ENCODE measurements at regions not wholly inside any gene's neighbourhood (a gene's known extent, or its start where the extent isn't known, plus 50 kb on each side); places are given as distances from the start of the nearest gene placed in this dataset.

DNA sequence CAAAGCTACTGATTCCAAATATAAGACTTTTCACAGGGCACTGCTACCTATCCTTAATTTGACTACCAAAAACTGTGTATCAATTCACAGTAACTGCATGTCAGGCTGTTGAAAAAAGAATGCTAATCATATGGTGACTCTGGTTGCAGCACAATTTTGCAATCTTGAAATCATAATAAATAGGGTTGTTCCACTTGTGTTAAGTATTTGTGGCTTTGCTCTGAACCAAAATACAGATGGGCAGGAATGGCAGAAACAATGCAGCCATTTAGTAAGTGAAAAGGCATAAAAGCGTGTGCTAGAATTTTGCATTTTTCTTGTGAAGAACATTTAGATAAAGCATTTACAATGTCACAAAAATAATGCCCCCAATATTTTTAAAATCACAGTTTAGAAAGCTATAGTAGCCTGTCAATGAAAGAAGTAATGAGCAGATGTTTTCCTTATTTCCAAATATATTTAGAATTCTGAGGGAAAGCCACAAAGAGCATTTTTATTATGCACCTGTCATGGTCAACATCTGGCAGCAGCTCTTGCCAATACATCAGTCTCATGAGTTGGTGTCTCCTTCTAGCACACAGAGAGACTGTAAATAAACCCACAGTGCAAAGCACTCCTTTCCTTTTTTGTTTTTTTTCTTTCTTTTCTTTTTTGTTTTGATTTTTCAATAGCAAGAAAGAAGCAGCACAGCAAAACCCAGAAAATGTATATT lies 54.8 kb upstream of the PAM start:
- 76% methylated on average over 1 of the region's 1 CpG; no CpG with 5 or more reads in 1 of the 2 experiments for WGBS, 2 experiments (ENCODE audit: extremely low coverage in 1 of 2, insufficient coverage in 1 of 2, insufficient read length in 1 of 2, insufficient replicate concordance in 2 of 2, low coverage in 1 of 2, low lambda C conversion rate in 2 of 2, missing lambda C conversion rate in 1 of 2)
- Histone ChIP-seq H3K23me2 (ENCODE audit: low read depth, low read length) (no peaks in the 10 kb centered on the region), H2BK20ac (ENCODE audit: low read length) (no peak overlapping the region), H3K9ac (replicated peaks in 1 of 4; ENCODE audit: extremely low read depth in 1 of 4, low read depth in 3 of 4, low read length in 3 of 4) (no peak overlapping the region), H3K27ac (ENCODE audit: low read depth, low read length) (no peak overlapping the region), H2BK15ac (ENCODE audit: low read length) (no peak overlapping the region), H3K4me1 (replicated peaks in 1 of 4; ENCODE audit: control insufficient read depth in 3 of 4, insufficient read depth in 4 of 4, low read length in 3 of 4) (no peaks in the 10 kb centered on the region), H3K4me2 (ENCODE audit: insufficient read depth in 1 of 2, low read depth in 2 of 2, low read length in 2 of 2) (no peak overlapping the region), H3K18ac (ENCODE audit: extremely low read depth, low read length) (no peak overlapping the region), H3K36me3 (ENCODE audit: control insufficient read depth in 2 of 4, insufficient read depth in 4 of 4, low read length in 3 of 4) (no peaks in the 10 kb centered on the region), H2AK5ac (ENCODE audit: low read depth, low read length) (no peak overlapping the region), H4K5ac (ENCODE audit: insufficient read length, low read depth, low read length) (no peak overlapping the region), H2BK120ac (replicated peaks; ENCODE audit: low read depth, low read length) (no peak overlapping the region), H4K91ac (replicated peaks; ENCODE audit: insufficient read length, low read length) (no peak overlapping the region), H3K4ac (replicated peaks; ENCODE audit: insufficient read length, low read depth, low read length) (no peak overlapping the region), H3K14ac (ENCODE audit: insufficient read length) (no peak overlapping the region), H3K56ac (replicated peaks; ENCODE audit: insufficient read length, low read depth, low read length) (no peak overlapping the region), H3K23ac (ENCODE audit: insufficient read length) (no peak overlapping the region), H4K20me1 (replicated peaks in 1 of 2; ENCODE audit: control insufficient read depth in 1 of 2, insufficient read depth in 2 of 2, low read length in 2 of 2) (no peaks in the 10 kb centered on the region), H3K79me2 (ENCODE audit: control insufficient read depth in 1 of 2, insufficient read depth in 2 of 2, low read length in 2 of 2) (no peaks in the 10 kb centered on the region), H3K79me1 (ENCODE audit: low read depth, low read length) (no peaks in the 10 kb centered on the region), H4K8ac (ENCODE audit: extremely low read depth, insufficient read depth, low read length) (no peak overlapping the region), H3K4me3 (ENCODE audit: extremely low read depth in 1 of 4, insufficient read depth in 2 of 4, low read depth in 3 of 4, low read length in 4 of 4) (no peak overlapping the region), H2BK12ac (ENCODE audit: low read depth, low read length) (no peak overlapping the region), H2AFZ (ENCODE audit: low read length) (no peak overlapping the region), H3K27me3 (replicated peaks in 1 of 4; ENCODE audit: control insufficient read depth in 3 of 4, extremely low read depth in 1 of 4, insufficient read depth in 3 of 4, low read length in 3 of 4) (peaks cover 0 to 1% (median 0%) of the 10 kb centered on the region in 4 experiments; a peak in 1 of 7 replicates), H3K9me3 (ENCODE audit: insufficient read depth in 2 of 2, low read depth in 1 of 2, low read length in 1 of 2) (no peaks in the 10 kb centered on the region), H2BK5ac (ENCODE audit: low read depth, low read length) (no peak overlapping the region)
- no peak for FAIRE-seq
- CTCF ChIA-PET (ENCODE audit: partially characterized antibody) = interaction anchor here (0.6 to 4.3 kb wide), 2 partner anchors 18 to 23 kb away, joined by 3 to 20 read pairs; no protein-coding TSS in a partner anchor
- POLR2A ChIA-PET (ENCODE audit: partially characterized antibody) = no interaction called here
- DNase-seq (ENCODE audit: low read depth in 1 of 2, low spot score in 2 of 2) = no peak
- no peak for TF ChIP-seq POLR2AphosphoS5 (IDR thresholded peaks at IDR 0.05; ENCODE audit: low read depth, low read length)
- TF ChIP-seq BCL11A (IDR thresholded peaks at IDR 0.05; ENCODE audit: low read depth in 2 of 2, low read length in 2 of 2) = no peak
- TF ChIP-seq, protein P1, sequence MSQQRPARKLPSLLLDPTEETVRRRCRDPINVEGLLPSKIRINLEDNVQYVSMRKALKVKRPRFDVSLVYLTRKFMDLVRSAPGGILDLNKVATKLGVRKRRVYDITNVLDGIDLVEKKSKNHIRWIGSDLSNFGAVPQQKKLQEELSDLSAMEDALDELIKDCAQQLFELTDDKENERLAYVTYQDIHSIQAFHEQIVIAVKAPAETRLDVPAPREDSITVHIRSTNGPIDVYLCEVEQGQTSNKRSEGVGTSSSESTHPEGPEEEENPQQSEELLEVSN (IDR thresholded peaks at IDR 0.05) = no peak
- TF ChIP-seq, protein P2, sequence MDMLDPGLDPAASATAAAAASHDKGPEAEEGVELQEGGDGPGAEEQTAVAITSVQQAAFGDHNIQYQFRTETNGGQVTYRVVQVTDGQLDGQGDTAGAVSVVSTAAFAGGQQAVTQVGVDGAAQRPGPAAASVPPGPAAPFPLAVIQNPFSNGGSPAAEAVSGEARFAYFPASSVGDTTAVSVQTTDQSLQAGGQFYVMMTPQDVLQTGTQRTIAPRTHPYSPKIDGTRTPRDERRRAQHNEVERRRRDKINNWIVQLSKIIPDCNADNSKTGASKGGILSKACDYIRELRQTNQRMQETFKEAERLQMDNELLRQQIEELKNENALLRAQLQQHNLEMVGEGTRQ (IDR thresholded peaks at IDR 0.05; ENCODE audit: low read length) = no peak
- no peak for TF ChIP-seq RNF2 (IDR thresholded peaks at IDR 0.05; ENCODE audit: borderline replicate concordance, low read depth, low read length, missing control alignments, poor library complexity, severe bottlenecking)
- no peak for TF ChIP-seq ASH2L (IDR thresholded peaks at IDR 0.05; ENCODE audit: low read length)
- no peak for TF ChIP-seq SAP30 (IDR thresholded peaks at IDR 0.05; ENCODE audit: insufficient read depth, insufficient replicate concordance, low read length)
- TF ChIP-seq GTF2F1 (IDR thresholded peaks at IDR 0.05; ENCODE audit: borderline replicate concordance, low read depth, low read length) = no peak
- TF ChIP-seq CHD2 (IDR thresholded peaks at IDR 0.05; ENCODE audit: low read length) = no peak
- TF ChIP-seq, protein P3, sequence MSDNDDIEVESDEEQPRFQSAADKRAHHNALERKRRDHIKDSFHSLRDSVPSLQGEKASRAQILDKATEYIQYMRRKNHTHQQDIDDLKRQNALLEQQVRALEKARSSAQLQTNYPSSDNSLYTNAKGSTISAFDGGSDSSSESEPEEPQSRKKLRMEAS (IDR thresholded peaks at IDR 0.05) = no peak
- no peak for TF ChIP-seq TAF7 (optimal IDR thresholded peaks at IDR 0.05; ENCODE audit: borderline replicate concordance, low read depth, low read length)
